Kidney glomerular epithelial cell (primary cell): ENCODE measurements at regions not wholly inside any gene's neighbourhood (a gene's known extent, or its start where the extent isn't known, plus 50 kb on each side); places are given as distances from the start of the nearest gene placed in this dataset.
"Not testable (repeated sequence)": the region's sequence is repeated elsewhere in the genome, so short reads cannot be mapped to it uniquely, and the experiment has no call there.

Experiments
- DNase-seq: peaks from one replicate; lab custom pipeline; 2025; lab: John Stamatoyannopoulos, UW

DNA sequence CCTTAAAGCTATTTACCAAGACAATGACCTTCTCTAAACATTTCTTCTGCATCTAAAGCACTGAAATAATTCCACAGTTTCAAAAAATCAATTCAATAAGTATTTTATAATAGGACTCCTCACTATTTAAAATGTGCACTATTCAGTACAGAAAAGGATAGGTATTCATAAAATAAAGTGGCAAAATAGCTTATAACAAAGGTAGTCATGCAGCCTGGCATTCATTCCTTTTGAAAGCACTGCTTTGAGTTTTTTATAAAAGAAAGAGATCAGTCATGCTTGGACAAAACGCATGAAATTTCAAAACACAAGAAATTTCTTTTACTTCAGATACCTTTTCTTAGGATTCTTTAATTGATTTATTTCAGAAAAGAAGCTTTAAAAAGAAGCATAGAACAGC, 689.7 kb upstream of the PHF14 start:
- DNase-seq: no peak

DNA sequence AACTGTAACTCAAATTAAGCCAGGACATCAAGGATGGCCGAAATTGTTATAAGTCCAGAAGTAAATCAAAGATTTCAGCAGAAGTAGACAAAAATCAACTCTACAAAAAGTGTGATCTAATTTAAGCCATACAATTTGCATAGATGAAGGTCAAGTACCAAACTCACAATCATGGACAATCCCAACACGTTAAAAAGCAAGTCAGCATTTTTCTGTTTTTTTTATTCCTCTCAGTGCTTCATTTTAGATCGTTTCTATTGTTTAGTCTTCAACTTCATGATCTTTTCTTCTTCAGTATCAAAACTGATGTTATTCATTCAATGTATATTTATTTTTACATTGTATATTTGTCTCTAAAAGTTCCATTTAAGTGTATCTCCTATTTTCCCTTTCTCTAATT, 674.3 kb upstream of the PHF14 start:
- no peak for DNase-seq

DNA sequence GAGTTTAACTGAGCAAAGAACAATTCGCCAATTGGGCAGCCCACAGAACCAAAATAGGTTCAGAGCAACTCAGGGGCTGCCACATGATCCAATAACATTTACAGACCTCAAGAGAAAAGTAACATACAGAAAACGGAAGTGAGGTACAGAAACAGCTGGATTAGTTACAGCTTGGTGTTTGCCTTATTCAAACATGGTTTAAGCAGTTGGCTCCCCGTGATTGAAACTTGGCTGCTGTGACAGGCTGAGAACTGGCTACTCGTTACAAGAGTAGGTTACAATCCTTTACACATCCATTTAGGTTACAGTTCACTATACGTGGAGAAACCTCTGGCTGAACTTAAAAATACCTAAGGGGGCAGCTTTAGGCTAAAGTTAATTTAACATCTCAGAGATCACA, 673.1 kb upstream of the PHF14 start:
- no peak for DNase-seq

DNA sequence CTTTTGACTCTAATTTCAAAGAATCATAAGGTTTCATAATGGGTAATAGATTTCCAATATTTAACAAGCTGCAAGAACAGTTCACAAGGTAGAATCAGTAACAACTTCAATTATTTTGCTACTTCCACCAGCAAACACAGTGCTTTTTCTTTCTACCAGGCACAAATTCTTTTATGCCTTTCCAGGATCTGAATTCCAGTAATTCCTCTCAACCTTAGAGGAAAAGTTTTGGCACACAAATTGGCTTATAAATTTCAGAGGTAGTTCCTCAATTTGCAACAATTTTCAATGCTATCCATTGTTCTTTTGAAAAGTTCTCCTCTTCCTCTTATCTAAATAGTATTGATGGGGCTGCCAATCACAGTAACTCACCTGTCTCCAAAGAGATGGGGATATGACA, 665.4 kb upstream of the PHF14 start:
- no peak for DNase-seq

DNA sequence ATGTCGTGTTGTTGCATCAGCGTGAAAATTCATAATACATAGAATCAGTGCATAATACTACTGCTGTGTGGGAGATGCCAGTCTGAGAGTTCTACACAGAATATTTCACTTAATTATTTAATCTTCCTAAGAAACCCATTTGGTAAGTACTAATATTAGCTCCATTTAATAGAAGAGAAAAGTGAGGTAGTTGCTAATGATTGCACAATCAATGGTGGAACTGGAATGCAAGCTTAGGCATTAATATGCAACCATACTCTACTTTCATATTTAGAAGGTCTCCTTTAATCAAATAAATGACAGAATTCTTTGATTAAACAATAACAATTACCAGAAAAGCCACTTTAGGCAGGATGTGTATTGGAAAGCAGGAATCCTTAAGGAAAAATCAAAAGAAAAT, 660.7 kb upstream of the PHF14 start:
- no peak for DNase-seq

DNA sequence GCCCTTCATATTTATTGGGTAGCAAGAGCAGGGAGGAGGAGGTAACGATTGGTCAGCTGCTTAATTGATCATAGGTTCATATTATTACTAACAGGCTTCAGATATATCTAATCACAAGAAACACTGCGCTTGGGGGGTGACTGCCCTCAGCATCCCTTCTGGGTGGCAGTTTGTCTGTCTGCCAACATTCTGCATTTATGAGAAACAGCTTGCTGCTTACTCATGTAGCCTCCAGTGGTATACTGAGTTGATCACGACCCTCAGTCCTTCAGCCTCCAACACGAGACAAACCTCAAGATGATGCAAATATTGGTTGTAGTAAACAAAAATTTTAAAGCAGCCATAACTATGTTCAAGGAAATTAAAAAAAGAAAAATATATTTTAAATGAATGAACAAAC, 657.8 kb upstream of the PHF14 start:
- DNase-seq: no peak

DNA sequence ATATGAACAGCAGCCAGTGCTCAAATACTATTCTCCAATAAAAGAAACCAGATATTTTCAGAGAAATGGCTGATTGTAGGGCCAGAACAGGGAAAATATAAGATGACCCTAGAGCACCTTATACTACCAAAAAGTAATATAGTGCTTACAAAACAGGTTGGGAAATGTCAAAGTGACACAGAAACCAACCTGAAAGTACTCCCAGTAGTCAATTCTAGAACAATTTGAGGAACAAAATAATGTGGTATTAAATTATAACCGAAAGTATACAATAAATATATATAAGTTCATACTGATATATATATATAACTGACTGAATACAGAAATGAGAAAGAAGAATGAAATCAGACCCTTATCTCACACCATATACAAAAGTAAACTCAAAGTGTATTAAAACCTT, 657.2 kb upstream of the PHF14 start:
- no peak for DNase-seq

DNA sequence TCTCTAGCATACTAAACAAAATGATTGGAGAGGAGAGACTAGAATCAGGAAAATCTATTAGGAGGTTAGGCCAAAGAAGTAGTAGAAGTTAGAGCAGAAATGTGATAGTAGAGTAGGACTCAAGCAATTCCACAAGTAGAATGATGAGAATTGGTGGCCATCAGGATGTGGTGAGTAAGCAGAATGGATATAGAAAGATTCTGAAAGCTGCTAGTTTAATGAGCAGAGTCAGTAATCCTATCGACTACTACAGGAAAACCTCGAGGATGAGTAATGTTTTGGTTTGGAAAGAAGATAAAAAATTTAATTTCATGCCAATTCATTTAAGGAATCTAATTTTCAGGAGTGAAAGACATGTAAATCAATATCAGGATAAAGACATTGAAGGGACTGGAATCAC, 648.3 kb upstream of the PHF14 start:
- DNase-seq: no peak

DNA sequence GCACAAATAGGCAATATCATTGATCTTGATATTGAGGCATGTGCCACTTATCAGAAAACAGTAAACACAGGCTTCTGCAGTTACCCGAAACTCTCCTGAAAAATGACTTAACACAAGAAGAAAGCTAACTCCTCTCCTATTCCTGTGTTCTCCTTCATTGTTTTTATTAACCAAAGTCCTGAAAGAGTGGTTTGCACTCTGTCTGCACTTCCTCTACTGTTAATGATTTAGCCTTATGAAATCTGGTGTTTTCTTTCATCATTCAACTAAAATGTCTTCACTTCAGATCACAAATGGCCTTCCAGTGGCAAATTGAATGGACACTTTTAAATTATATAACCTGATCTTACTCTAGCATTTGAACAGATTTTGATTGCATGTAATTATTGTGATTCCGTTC, 630.6 kb upstream of the PHF14 start:
- peak; percentile 4 for DNase-seq

DNA sequence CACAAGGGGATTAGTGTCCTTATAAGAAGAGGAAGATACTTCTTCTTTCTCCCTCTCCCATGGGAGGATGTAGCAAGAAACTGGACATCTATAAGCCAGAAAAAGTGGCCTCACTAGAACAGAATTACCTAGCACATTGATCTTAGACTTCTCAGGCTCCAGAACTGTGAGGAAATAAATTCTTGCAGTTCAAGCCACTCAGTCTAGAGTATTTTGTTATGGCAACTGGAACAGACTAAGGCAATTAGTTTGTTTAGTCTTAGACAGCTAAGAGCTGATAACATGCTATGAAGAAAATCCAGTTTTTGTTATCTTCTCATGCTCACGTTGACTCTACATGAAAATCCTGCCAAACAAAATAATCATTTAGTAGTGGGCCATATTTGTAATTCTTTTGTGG, 627.6 kb upstream of the PHF14 start:
- no peak for DNase-seq

DNA sequence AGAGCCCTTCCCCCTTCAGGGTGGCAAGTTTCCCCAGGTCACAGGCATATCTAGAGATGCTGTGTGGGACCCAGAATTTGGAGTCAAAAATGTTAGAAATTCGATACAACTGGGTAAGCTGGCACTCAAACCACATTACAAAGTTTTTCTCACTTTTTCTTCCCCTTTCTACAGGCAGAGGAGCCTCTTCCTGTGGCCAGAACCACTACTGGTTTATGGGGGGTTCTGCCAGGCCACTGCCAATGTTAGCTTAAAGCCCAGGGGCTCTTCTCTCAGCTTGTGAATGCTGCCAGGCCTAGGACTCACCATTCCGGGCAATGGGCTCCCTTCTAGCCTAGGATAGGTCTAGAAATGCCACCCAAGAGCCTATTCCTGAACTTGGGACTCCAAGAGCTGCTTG, 617.9 kb upstream of the PHF14 start:
- DNase-seq: no peak

DNA sequence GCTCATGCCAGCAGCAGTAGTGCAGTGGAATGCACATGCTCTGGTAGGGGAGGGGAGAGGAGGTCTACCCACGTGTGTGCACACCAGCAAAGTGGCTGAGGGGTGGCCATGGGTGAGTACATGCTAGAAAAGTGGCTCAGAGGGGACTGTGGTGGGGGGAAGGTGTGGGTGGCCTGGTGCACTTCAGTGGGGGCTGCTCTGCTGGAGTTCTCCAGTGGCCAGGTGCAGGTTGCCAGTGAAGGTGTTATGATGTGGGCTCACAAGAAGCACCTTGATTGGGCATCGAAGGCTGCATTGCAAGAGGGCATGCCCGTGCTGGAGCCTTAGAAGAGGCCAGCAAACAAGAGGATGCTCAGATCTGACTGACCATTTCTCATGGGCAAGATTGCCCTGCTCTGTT, 613.6 kb upstream of the PHF14 start:
- no peak for DNase-seq

DNA sequence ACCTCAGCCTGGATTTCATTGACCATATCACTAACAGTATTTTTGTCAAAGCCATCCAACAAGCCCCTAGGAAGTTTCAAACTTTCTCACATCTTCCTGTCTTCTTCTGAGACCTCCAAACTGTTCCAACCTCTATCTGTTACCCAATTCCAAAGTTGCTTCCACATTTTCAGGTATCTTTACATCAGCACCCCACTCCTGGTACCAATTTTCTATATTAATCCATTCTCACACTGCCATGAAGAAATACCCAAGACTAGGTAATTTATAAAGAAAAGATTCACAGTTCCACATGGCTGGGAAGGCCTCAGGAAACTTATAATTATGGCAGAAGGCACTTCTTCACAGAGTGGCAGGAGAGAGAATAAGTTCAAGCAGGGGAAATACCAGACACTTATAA, 571.9 kb upstream of the PHF14 start:
- no peak for DNase-seq

DNA sequence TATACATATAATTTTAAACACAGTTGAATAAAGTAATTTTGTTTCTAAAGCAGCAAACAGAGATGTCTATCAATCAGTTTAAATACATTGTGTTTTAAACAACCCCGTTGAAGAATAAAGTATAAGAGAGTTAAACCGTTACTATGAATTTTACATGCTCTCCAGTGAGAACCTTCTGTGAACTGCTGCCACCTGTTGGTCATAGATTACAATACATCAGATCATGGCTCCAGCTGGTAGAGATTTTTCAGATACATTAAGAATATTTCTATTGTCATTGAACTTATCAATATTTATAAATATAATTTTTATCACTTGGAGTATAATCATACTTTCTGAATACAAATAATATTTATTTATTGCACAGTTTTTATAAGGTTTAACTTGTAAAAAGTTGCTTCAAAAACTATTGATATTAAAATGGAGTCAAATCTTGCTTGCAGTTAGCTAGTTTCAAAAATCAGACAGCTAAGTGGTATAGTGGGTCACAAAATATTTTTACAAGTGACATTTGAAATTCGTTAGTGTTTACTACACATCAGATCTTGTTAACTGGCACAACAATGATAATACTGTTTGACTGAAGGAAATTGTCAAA, 561.2 kb upstream of the PHF14 start:
- DNase-seq: peak; percentile 34

DNA sequence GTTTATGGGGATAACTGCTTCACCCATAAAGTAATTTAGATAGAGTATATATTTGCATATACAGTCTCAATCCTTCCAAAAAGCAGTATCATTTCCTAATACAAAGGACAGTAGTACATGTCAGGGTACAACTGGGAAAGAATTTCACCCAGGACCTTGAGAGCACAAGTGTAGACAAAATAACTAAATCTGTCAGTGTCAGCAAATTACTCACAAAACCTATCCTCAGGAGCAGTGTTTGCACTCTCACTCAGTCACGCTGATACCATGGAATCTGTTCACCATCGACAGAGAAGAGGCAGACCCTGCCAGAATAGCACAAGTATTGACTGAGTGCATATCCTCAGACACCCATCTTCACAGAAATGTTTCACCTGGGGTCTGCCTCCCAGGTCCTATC, 554.7 kb upstream of the PHF14 start:
- DNase-seq: no peak

DNA sequence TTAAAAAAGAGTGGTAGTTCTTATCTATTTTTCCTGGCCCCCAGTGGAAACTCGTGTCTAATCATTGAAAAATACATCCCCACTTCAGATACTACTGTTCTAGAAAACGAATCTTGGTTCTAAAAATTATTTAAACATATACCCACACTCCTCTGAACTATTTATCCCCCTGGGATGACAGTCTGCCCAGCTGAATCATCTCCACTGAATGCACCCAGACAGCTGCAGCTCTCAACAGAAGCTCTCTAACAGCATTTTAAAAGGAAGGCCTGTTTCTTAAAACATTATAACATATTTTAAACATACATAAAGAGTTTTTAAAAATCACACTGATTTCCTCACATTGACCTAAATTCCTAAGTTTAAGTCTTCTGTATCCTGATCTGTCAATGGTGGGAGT, 544.6 kb upstream of the PHF14 start:
- no peak for DNase-seq

DNA sequence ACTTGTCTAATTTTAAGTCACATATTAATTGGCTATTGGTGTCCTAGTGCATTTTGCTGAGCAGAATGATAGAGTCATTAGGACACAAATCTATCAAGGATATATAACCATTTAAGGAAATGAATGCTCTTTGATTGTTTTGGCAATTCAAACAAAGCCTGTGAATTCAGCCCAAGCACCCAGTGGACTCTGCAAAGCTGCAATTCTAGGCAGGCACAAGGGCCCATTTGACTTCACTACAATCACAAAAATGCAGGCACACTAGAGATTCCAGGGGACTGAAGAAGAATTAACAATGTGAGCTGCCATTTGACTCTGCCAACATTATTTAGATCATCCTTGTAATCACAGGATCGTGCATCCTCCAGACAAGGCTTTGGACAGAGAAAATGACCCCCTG, 544.2 kb upstream of the PHF14 start:
- no peak for DNase-seq

DNA sequence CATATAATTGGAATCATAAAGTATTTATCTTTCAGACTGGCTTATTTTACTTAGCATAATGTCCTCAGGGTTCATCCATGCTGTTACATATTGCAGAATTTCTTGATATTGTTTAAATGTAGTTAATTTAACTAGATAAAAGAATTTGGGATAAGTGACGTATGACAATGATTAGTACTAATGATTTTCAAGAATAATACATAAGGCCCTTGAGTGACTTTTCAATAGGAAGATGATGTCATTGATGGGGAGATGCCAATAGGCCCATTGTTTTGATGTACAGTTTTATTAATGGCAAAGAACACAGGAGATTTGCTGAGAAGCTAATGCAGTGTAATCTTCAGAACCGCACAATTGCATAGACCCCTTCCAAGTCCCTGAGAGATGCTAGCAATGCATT, 537.4 kb upstream of the PHF14 start:
- DNase-seq: no peak

DNA sequence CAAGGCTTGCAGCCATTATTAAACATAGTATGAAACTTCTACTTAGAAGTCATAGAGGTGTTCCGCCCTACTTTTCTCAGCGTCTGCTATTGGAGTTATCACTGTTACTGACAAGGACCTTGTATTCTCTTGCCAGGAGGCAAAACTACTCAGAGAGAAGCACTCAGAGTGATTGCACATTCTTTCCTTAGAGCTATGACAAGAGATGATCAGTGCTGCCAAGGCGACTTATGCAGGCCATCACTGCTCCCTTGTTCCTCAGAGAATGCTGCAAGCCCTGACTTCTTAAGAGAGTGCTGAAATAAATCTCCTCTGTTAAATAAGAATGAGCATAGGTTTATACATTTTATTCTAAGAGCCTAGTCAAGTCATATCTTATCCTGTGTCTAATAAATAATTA, 534.6 kb upstream of the PHF14 start:
- no peak for DNase-seq

DNA sequence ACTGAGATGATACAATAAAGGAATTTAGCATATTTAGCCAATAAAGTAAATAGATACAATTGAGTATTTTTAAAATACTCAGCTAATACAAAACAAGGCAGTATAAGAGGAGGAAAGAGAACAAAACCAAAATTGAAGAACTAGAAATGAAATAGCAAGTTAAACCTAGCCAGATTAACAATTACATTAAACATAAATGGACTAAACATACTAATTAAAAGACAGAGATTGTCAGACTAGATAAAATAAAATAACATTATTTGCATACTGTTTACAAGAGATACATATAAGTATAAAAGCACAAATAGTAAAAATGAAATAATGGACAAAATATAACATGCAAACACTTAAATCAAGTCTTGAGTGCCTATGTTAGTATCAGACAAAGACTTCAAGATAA, 517.7 kb upstream of the PHF14 start:
- no peak for DNase-seq

DNA sequence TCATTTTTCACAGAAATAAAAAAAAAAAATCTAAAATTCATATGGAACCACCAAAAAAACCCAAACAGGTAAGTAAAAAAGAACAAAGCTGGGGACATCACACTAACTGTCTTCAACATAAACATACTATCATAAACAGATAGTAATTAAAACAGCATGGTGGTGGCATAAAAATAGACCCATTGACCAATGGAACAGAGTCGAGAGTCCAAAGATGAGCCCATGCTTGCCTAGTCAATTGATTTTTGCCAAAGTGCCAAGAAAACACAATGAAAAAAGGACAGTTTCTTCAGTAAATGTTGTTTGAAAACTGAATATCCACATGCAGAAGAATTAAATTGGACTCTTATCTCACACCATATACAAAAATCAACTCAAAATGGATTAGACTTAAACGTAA, 513.2 kb upstream of the PHF14 start:
- no peak for DNase-seq

DNA sequence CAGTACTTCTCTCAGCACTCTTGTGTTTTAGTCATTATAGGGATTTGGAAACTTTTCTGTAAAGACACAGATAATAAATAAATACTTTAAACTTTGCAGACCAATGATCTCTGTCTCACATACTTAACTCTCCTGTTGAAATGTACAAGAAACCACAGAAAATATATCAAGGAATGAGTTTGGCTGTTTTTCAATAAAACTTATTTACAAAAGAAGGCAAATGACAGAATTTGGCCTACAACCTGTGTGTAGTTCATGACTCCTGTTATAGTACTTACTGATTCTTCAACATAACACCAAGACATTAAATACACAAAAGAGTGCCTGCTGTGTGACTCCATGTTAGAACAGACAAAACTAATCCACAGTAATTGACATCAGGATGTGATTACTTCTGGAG, 510.0 kb upstream of the PHF14 start:
- DNase-seq: no peak

DNA sequence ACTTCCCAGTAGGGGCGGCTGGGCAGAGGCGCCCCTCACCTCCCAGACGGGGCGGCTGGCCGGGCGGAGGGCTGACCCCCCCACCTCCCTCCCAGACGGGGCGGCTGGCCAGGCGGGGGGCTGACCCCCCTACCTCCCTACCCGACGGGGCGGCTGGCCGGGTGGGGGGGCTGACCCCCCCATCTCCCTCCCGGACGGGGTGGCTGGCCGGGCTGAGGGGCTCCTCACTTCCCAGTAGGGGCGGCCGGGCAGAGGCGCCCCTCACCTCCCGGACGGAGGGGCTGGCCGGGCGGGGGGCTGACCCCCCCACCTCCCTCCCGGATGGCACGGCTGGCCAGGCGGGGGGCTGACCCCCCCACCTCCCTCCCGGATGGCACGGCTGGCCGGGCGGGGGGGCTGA, 508.1 kb upstream of the PHF14 start:
- DNase-seq: not testable (repeated sequence)

DNA sequence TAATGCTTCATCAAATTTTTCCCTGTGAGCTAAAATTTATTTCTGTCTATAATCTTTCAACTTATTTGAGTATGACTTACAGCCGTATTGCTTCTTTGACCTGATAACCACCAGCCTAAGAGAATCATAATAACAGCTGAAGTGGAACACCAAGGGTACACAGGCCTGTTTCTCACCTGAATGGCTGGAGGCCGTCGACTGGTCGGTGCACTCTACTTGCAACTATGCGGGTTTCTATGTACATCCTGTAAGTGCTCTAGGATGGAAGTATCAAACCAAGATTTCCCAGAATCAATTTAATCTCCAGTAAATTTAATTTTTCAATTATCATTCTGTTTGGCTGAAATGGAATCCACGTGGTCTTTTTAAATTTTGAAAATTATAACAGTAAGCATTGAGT, 504.8 kb upstream of the PHF14 start:
- DNase-seq: no peak

DNA sequence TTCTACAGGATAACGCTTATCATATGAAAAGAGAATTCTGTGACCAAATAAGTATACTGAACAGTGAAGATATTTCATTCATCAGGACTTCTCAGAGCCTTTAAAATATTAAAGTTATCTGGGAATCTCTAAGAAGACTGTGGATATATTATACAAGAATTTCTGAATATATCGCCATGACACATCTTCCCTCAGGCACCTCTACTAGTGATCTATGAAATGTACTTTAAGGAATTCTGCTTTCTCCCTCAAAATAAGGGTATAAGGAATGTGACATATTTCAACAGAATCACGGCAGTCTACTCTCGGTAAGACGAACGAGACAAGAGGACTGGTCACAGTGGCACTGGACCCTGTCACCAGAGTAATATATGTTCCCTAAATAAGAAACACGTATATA, 504.2 kb upstream of the PHF14 start:
- DNase-seq: no peak
